ENCODE measurements at regions not wholly inside any gene's neighbourhood (a gene's known extent, or its start where the extent isn't known, plus 50 kb on each side); places are given as distances from the start of the nearest gene placed in this dataset.
A peak's percentile ranks its signal among the peaks of the same experiment; 100 is the strongest.

DNA sequence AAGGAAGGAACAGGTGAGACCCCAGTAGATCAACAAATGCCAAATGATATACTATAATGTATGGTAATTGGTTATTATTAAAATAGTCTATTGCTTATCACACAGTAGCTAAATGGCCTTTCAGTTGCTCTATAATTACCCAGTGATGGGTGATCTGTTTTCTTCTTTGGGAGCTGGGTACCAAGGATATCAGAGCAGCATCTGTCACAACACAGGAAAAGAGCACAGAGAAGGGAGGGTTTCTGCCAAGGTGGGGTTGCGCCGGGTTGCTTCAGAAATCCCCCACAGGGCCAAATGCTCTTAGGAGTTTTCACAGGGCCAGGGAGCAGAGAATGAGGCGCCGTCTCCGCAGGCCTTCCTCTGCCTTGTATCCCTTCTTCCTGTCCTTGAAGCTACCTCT is 469.4 kb downstream of the INSC start:
- DNase-seq (ENCODE audit: low spot score), result no peak

DNA sequence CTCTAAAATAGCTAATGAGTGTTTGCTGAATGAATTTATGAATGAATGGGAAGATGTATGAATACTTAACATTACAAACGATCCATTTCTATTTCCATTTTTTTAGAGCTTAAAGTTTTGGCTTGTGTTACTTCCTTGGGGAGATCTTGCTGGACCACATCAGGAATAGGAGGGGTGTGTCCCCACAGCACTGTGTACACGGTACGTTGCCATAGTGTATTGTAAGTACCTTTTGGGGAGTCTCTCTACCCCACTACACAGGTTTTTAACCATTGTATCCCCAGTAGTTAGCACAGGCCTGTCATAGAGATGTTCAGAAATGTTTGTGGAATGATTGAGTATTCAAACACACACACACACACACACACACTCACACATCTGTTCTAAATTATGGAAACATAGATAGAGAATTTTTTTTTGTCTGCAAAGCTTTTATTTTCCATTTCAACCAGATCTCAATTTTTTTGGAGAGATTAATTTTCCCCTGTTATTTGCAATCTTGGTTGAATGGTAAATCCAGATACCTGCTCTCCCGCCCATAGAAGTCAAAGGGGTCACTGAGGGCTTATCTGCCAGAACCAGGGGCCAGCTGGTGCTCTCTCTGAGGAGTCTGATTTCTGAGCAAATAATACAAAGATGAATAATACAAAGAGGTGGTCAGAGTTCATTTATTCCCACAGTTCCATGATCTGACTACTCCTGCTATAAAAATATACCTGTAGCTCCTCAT is 471.0 kb downstream of the INSC start:
- no peak for DNase-seq (ENCODE audit: low spot score)

DNA sequence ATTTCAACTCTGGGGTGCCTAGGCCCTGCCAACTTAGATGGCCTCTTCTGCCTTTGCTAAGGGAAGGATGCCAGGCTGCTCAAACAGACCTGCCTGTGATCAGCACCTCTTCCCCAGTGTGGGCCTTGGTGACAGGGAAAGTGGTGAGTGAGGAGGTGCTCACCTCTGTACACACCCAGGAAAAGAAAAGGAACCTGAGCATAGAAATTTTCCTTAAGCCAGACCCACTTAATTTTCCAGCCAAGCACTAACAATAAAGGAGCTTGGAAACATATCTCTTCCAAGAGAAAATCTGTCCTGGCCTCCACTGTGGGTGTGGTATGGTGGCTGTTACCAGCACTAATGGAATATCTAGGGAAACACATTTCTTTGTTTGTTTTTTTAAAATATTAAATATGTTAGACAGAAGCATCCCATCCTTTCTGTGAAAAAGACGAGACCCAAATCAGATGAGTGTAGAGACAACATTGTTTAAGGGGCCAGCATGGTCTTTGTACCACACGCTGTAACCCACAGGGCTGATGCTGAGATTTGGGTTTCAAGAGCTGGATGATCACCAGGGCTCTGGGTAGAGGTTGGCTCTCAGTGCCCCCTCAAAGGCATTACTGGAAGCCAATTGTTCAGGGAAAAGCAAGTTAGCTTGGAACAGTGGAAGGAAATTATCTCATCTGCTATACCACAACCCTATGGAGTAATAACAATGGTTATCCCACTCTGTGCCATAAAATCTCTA is 472.2 kb downstream of the INSC start:
- DNase-seq (ENCODE audit: low spot score), result no peak

DNA sequence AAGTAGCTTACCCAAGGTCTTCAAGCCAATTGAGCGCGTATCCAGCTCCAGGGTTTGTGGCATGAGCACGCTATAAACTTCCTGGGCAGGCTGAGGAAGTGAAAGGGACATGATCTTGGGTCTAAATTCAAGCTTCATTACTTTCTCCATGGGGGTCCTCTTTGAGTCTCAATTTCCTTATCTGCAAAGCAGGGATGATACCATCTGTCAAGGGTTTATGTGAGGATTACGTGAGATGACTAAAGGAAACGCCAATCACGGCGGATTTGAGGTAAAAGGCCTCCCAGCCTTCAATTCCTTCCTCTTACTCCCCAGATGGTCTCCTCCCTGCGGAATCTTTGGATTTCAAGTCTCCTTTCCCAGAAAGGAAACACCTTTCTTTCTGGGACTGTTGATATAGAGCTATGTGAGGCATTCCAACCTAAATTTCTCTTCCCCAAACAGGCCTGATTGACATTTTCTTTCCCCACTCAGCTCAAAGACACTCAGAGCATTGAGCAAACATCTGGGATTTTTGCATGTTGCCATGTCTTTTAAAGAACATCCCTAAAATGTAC is 474.4 kb downstream of the INSC start:
- no peak for DNase-seq (ENCODE audit: low spot score)

DNA sequence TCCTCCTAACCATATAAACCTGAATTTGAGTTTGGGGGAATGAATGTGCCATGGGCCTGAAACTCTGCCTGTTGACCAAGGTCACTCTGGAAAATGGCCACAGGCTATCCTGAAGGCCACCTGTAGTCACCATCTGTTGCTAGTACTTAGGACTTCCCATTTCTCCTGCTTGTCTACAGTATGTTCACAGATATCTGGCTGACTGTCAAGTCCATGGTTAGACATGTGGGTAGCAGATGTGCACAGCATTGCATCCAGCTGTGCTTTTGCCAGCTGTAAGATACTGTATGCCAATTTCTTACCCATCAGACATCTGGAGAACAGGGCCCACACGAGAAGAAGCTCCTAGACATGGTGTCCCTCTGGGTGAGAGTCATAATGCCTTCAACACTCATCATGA is 475.4 kb downstream of the INSC start:
- DNase-seq (ENCODE audit: low spot score), result no peak

DNA sequence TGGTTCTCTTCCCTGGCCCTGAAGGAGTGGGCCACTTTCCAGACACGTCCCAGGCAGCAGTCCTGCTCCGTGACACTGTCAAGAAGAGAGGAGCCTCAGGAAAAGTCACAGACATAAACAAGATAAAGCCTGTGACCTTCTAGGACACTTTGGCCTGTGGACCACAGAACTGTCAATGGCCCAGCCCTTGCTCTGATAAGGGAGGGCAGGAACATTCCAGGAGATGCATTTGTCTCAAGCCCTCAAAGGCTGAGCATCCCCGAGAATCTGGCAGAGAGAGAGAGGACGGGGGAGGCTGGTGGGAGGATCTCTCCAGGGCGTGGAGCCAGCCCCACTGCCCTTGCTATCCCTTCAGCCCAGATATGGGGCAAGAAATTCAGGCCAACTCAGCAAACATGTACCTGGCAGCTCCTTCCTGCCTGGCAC is 476.4 kb downstream of the INSC start:
- no peak for DNase-seq (ENCODE audit: low spot score)

DNA sequence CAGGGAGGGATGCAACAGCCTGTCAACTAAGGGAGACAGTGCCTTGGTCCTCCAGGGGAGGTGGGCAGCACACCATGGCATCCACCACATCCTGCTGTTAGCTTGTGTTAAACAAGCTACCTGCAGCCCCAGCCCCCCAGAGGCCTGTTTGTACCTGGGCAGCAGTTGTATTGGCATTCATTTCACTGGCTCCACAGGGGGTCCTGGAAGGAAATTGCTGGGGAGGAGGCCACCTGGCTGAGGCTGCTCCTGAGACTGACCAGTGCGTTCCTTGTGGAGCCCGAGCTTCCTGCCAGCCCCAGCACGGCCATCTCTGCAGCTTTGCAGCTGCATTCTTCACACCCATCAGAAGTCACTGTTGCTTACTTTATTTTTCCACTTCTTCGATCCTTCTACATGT is 479.9 kb downstream of the INSC start:
- DNase-seq (ENCODE audit: low spot score), result no peak

DNA sequence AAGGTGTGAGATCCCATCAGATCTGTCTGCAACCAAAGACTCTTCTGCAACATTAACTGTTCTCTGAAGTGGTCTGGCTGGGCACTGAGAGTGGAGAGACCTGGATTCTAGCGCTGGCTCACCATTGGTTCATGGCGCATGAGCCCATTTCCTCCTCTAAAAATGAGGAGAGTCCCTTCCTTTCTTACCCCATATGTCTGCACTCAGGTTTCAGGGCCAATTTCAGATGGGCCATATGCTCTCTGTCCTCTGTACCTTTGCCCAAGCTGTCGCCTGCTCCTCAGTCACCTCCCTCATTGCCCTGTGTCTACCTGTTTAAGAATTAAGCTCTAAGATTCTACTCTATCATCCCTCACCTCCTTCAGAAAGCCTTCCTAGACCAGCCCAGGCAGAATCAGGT is 484.7 kb downstream of the INSC start:
- DNase-seq (ENCODE audit: low spot score), result no peak

DNA sequence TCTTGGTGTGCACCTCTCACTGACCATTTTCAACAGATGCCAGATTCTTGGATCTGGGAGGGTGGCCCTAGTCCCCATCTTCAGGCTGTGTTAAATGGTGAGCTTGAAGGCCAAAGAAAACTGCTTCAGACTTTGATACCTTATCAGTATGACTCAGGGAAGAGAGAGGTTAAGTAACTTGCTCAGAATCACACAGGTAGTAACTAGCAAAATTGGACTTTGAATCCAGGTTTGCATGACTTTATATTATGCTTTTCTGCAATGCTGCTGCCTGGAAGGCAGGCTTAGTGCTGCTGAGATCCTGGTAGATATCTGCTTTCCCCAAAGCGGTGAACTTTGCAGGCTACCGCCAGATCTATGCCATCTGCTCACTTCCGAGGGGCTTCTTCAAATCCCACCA is 487.3 kb downstream of the INSC start:
- no peak for DNase-seq (ENCODE audit: low spot score)

DNA sequence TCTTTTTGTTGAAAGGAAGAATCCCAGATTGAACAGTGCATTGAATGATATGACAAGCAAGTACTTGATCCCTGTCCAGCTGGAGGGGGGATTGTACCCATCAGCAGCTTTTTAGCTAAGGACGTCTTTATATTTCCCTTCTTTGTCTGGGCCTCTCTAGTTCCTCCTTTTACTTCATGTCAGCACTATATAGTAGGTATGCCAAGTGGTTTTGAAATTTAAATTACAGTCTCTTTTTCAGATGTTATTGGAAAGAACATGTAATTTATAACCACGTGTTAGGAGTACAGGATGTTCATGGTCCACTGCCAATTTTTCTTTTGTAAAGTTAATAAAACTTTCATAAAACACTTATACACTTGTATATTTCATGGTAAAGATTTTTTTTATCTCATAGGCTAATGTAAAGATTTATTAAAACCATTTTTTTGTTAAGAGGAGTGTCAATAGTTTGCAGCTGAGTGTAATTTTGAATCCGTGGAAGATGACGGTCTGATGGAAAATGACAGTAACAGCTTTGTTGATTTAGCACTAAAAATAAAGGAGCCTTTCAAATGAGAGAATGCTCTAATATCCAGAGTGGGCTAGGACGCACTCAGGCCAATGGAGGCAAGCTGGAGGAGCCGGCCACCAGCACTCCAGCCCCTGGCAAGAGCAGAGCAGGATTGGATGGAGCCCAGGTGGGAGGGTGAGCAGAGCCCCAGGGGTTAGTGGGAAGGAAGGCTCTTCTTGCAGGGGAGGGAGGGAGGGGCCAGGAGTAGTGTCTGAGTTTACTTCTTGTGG is 488.3 kb downstream of the INSC start:
- DNase-seq (ENCODE audit: low spot score), result peak; percentile 5

DNA sequence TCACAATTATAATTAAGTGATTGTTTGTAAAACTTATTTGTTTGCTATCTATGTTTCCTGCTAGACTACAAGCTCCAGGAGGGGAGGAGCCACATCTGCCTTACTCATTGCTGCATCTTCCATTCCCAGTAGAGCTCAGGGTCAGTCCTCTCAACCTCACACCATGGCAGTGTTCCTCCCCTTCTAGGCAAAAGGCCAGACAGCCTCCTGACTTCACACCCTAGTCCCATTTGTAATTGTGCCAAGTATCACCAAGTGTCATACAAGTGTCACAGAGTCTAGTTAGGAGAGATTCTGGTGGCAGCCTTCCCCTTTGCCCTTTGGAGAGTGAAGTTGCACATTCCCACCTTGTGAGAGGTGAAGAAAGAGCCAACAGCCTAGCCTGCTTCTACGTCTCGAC is 490.4 kb downstream of the INSC start:
- no peak for DNase-seq (ENCODE audit: low spot score)

DNA sequence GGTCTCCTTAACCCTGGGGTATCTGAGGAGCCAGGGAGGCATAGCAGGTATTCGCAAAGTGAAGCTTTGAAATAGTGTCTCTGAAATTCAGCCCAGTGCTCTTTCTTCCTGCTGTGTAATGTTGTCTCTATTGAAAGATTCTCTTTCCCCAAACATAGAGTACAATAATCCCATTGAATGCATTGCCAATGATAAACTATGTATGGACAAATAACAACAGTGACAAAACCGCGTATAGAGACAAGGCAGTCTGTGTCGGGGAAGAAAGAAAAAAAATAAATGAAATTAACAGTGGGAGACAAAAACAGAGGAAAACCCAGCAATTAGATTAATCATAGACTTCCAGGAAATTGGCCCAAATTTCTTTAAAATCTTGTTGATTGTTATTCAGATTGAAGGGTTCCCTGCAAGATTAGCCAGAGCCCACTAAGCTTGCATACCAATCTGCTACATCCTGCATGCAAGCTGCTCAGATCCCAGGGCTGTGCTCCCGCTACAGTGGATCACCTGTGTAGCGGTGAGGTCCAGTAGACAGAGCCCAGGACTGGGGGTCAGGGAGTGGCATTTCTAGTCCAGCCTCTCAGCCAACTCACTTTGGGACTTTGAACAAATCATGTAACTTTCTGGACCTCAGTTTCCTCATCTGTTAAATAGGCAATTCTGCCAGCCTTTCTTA is 492.8 kb downstream of the INSC start:
- no peak for DNase-seq (ENCODE audit: low spot score)

DNA sequence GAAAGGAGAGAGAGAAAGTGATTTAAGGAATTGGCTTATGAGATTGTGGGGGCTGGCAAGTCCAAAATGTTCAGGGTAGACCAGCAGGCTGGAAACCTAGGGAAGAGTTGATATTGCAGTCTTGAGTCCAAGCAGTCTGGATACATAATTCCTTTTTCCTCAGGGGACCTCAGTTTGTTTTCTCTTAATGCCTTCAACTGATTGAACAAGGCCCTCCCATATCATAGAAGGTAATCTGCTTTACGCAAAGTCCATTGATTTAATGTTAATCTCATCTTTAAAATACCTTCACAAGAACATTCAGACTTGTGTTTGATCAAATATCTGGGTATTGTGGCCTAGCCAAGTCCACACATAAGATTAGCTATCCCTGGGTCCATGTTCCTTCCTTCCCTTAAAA is 494.7 kb downstream of the INSC start:
- no peak for DNase-seq (ENCODE audit: low spot score)

DNA sequence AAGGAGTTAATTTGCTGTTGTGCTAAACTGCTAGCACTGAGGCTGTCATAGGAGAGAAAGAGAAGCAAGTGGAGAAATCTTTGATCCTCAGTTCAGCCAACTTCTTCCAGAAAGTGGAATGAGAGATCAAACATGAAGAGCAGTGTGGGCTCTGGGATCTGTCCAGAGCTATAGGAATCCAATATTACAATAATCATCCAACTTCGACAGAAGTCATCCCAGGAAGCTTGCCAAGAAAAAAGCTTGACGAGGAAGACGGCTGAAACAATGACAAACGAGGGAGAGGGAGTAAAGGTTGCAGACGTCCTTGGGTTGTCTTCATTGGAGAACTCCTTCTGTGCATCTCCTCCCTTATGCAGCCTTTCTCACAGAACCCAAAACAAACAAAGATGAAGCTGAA is 496.2 kb downstream of the INSC start:
- no peak for DNase-seq (ENCODE audit: low spot score)

DNA sequence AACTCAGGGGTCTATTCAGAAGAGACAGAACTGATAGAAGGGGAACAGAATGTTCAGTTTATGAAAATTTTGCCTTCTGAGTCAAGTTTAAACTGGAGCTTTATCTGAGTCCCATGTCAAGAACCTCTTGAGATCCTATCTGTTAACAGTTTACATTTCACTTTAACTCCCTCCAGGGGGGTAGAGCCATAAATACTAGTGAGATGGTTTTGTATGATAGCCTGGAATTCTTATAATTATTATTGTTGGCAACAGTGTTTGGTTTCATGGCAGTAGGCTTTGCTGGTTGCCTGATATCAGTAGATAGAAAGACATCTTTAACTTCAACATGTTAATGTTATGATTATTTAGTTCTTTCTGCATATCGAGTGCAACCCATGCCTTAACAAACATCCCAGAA is 498.5 kb downstream of the INSC start:
- no peak for DNase-seq (ENCODE audit: low spot score)

DNA sequence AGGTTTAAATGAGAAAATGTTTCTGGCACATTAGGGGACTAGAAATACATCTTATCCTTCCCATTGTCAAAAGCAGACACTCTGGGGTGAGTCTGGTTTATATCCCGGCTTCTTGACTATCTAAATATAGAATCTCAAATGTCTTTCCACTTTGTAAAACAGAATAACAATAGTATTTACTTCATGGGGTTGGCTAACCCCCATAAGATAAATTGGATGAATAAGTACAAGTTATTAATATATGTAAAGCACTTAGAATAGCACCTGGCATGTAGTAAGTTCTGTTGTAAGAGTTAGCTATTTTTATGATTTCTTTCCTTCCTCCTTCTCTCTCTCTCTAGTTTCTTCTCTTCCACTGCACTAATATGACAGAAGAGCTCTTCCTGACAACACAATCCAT is 499.1 kb downstream of the INSC start:
- no peak for DNase-seq (ENCODE audit: low spot score)

DNA sequence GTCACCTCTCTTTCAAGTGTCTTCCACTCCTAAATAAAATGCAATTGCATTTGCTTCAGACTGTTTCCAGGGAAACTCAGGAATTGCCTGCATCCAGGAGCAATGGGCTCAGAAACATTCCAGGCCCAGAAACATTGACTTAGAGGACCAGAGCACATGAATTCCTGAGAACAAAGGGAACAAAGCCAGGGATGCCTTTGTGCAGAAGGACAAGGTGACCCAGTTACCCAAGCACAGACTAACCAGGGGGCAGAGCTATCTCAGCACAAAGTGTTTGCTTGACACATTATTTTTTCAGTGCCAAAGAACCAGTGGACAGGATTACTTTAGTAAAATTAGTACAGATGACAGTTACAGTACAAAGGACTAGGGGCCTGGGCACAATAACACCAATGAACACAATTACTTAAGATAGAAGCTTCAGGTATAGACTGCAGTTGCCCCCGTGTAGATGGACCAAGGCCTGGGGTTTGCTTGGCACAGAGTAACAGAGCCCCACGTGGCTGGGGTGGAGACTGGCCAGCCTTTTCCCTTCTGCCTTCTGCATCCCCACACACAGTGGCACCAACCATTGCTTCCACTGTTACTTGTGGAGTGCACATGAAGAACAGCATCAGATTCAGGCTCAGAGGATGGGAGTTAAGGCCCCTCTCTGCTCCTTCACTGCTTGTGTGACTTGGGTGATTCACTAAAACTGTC is 500.8 kb downstream of the INSC start:
- DNase-seq (ENCODE audit: low spot score), result peak; percentile 37

DNA sequence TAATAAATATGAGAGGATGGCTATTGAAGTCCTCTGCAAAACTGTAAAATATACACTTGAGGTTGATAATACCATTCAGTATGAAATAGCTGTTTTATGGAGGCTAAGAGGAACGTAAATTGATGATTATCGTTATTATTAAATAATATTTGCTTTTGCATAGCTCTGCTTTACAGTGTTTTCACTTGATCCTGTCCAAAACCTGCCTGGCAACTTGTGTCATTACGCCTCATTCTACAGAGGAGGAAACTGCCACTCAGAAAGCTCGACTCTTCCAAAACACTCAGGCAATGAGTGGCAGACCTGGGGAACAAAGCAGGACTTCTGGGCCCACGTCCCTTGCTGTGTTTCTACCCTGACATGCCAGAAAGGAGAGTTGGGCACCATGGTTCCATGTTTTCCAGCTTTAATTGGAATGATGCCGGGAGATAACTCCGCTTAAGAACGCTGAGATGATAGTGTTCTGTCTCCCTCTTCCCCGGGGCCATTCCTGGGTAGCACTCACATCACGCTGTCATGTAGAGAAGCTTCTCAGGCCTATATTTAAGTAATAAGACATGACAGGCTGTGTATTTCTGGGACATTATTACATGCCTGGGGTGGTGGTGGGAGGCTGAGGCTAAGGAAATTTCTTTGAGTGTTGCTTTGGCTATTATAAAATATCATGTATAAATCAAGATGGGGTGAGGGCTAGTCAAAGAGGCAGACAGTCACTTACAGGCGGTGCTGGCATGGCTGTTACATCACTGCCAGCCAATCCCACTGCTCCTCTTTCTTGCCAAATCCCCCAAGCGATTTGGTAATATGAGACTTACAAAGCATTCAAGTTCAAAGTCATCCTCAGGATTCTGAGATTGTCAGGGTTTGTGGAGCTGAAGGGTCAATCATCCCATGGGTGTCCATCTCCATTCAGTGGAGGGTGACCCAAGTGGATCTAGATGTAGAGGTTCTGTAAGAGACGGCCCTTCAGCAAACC is 501.7 kb downstream of the INSC start:
- DNase-seq (ENCODE audit: low spot score), result no peak

DNA sequence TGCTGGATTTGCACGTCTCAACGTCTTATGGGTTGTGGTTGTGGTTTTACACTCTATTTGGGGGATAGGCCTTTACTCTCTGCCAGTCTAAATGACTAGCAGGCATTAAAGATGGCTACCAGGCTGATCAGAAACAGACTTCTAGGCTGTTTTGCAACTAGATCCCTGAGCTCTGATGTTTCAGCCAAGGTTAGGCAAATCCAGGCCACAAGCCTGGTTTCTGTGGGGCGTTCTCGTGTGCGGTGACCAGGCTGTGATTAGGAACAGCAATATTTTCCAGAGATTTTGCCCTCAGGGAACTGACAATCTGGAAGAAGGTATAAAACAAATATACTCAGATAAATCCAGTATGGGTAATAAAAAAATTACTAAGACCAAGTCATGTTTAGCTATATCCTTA is 502.4 kb downstream of the INSC start:
- DNase-seq (ENCODE audit: low spot score), result no peak

DNA sequence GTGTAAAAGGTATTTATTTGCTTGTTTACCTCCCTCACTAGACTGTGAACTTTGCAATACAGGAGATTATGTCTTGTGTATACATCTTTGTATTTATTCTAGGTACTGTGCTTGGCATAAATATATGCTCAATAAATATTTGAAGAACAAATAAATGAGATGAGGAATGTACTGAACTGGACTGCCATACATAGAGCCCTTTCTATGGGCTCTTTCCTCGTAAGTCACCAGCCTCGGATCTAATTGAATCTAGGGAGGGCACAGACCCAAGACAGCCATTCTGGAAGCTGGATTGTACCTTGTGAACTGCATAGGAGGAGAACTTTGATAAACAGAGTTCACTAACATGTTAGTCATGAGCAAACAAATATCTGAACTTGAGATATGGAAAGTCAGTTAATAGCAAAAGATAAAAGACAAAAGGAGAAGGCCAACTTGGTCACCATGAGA is 503.9 kb downstream of the INSC start:
- no peak for DNase-seq (ENCODE audit: low spot score)

All from Ammon's horn (tissue), 1 donor.